H1 (cell line): ENCODE measurements at regions not wholly inside any gene's neighbourhood (a gene's known extent, or its start where the extent isn't known, plus 50 kb on each side); places are given as distances from the start of the nearest gene placed in this dataset.

Experiments
- EZH2 ChIP-seq: fragments of 200-600 bp; sonication (generic); IDR thresholded peaks from 2 replicates; pipeline ENCODE4 v1.7.1; 2012; ENCODE audit warnings: low read depth, mild to moderate bottlenecking, moderate library complexity, low read length, inconsistent platforms; ENCODE audit not compliant: severe bottlenecking
- POLR2AphosphoS5 ChIP-seq: IDR thresholded peaks from 2 replicates; pipeline ENCODE4 v1.6.1; 2011; ENCODE audit warnings: low read depth, low read length
- RFX5 ChIP-seq: IDR thresholded peaks from 2 replicates; pipeline ENCODE4 v1.6.1; 2011; ENCODE audit warnings: low read depth, low read length, improper control_type of control experiment, borderline replicate concordance
- TCF12 ChIP-seq: IDR thresholded peaks from 2 replicates; pipeline ENCODE4 v1.6.1; 2011; ENCODE audit warnings: low read depth, mild to moderate bottlenecking, low read length

GRCh38 chr1:106222403-106222802, 834.1 kb upstream of the PRMT6 start:
- TF ChIP-seq RFX5 (no peak), POLR2AphosphoS5 (no peak), EZH2 (no peak), TCF12 (no peak)
